HEK293 (cell line): ENCODE measurements at regions not wholly inside any gene's neighbourhood (a gene's known extent, or its start where the extent isn't known, plus 50 kb on each side); places are given as distances from the start of the nearest gene placed in this dataset.

ENCODE experiments used
- CTCF ChIA-PET: fragments of 350-600 bp; formaldehyde crosslinking; extraction: SDS; loops from one replicate; lab custom pipeline; 2021; ENCODE audit warnings: antibody characterized with exemption; lab: Yijun Ruan, JAX
- POLR2A ChIA-PET: fragments of 300-600 bp; formaldehyde crosslinking; extraction: SDS; loops from one replicate; lab custom pipeline; 2020; ENCODE audit warnings: antibody characterized with exemption, inconsistent platforms; lab: Yijun Ruan, JAX
- H3K27ac ChIP-seq: fragments of 200-500 bp; sonication (Bioruptor generic); 2 replicates; pipeline ENCODE4 v1.5.1; 2014; ENCODE audit warnings: low read depth, low read length, control low read depth, inconsistent platforms; ENCODE audit errors: extremely low read depth
- H3K36me3 ChIP-seq, 2 experiments: fragments of 200-500 bp in 1 of 2; sonication (Bioruptor generic) in 1 of 2; 1 replicate in 1 of 2; 2 replicates in 1 of 2; pipeline ENCODE4 v1.5.1; 2014 to 2017; ENCODE audit warnings: inconsistent platforms in 2 of 2, low read length in 2 of 2; ENCODE audit not compliant: control insufficient read depth in 2 of 2, insufficient read depth in 1 of 2
- H3K4me1 ChIP-seq: fragments of 200-500 bp; sonication (Bioruptor generic); 2 replicates; pipeline ENCODE4 v1.5.1; 2014; ENCODE audit warnings: mild to moderate bottlenecking, low read length, inconsistent platforms; ENCODE audit not compliant: control insufficient read depth, insufficient read depth
- H3K4me3 ChIP-seq: 2 replicates; pipeline ENCODE4 v1.5.1; 2011; ENCODE audit warnings: low read depth, mild to moderate bottlenecking, control low read depth, low read length, moderate library complexity
- H3K9me3 ChIP-seq: fragments of 200-500 bp; sonication (Bioruptor generic); 2 replicates; pipeline ENCODE4 v1.5.1; 2014; ENCODE audit warnings: low read depth, low read length, inconsistent platforms; ENCODE audit not compliant: control insufficient read depth, insufficient read depth
- EGR2 ChIP-seq: fragments of 450-650 bp; formaldehyde crosslinking; IDR thresholded peaks from 2 replicates; pipeline ENCODE4 v1.5.1; 2016; ENCODE audit warnings: low read depth, missing biosample characterization, missing genetic modification characterization
- KLF8 ChIP-seq: fragments of 450-650 bp; formaldehyde crosslinking; IDR thresholded peaks from 2 replicates; pipeline ENCODE4 v1.5.1; 2016; ENCODE audit warnings: missing biosample characterization, missing genetic modification characterization
- MYNN ChIP-seq: fragments of 450-650 bp; formaldehyde crosslinking; IDR thresholded peaks from 2 replicates; pipeline ENCODE4 v1.5.1; 2016; ENCODE audit warnings: missing biosample characterization, missing genetic modification characterization, borderline replicate concordance
- SALL2 ChIP-seq: fragments of 450-650 bp; formaldehyde crosslinking; IDR thresholded peaks from 2 replicates; pipeline ENCODE4 v1.5.0; 2017; ENCODE audit warnings: missing biosample characterization, mild to moderate bottlenecking, missing genetic modification characterization, borderline replicate concordance
- ZIC2 ChIP-seq: fragments of 450-650 bp; formaldehyde crosslinking; IDR thresholded peaks from 2 replicates; pipeline ENCODE4 v1.5.1; 2016; ENCODE audit warnings: missing biosample characterization, missing genetic modification characterization
- ZNF121 ChIP-seq: fragments of 450-650 bp; formaldehyde crosslinking; IDR thresholded peaks from 2 replicates; pipeline ENCODE4 v1.5.1; 2016; ENCODE audit warnings: missing biosample characterization, missing genetic modification characterization
- ZNF132 ChIP-seq: fragments of 450-650 bp; formaldehyde crosslinking; IDR thresholded peaks from 2 replicates; pipeline ENCODE4 v1.5.1; 2017; ENCODE audit warnings: missing biosample characterization, missing genetic modification characterization, borderline replicate concordance
- ZNF221 ChIP-seq: fragments of 450-650 bp; formaldehyde crosslinking; IDR thresholded peaks from 2 replicates; pipeline ENCODE4 v1.5.1; 2017; ENCODE audit warnings: missing biosample characterization, missing genetic modification characterization, borderline replicate concordance
- ZNF292 ChIP-seq: fragments of 450-650 bp; formaldehyde crosslinking; IDR thresholded peaks from 2 replicates; pipeline ENCODE4 v1.5.1; 2016; ENCODE audit warnings: low read depth, missing biosample characterization, missing genetic modification characterization, borderline replicate concordance
- ZNF404 ChIP-seq: fragments of 450-650 bp; formaldehyde crosslinking; IDR thresholded peaks from 2 replicates; pipeline ENCODE4 v1.5.1; 2017; ENCODE audit warnings: missing biosample characterization, missing genetic modification characterization
- ZNF610 ChIP-seq: fragments of 450-650 bp; formaldehyde crosslinking; IDR thresholded peaks from 2 replicates; pipeline ENCODE4 v1.5.1; 2016; ENCODE audit warnings: missing biosample characterization, missing genetic modification characterization, borderline replicate concordance
- ZNF629 ChIP-seq: fragments of 450-650 bp; formaldehyde crosslinking; IDR thresholded peaks from 2 replicates; pipeline ENCODE4 v1.5.1; 2017; ENCODE audit warnings: missing biosample characterization, missing genetic modification characterization
- ZNF677 ChIP-seq: fragments of 450-650 bp; IDR thresholded peaks from 2 replicates; pipeline ENCODE4 v1.5.0; 2018; ENCODE audit warnings: missing biosample characterization, mild to moderate bottlenecking, missing genetic modification characterization, moderate library complexity
- ZNF747 ChIP-seq: fragments of 450-650 bp; formaldehyde crosslinking; IDR thresholded peaks from 2 replicates; pipeline ENCODE4 v1.5.1; 2016; ENCODE audit warnings: missing biosample characterization, missing genetic modification characterization
- TF ChIP-seq, protein P1 (sequence below): fragments of 450-650 bp; formaldehyde crosslinking; IDR thresholded peaks from 2 replicates; pipeline ENCODE4 v1.5.1; 2016; ENCODE audit warnings: missing biosample characterization, missing genetic modification characterization, borderline replicate concordance
- TF ChIP-seq, protein P2 (sequence below): fragments of 450-650 bp; formaldehyde crosslinking; IDR thresholded peaks from 2 replicates; pipeline ENCODE4 v1.5.1; 2016; ENCODE audit warnings: missing biosample characterization, missing genetic modification characterization
- TF ChIP-seq, protein P3 (sequence below): fragments of 450-650 bp; formaldehyde crosslinking; IDR thresholded peaks from 2 replicates; pipeline ENCODE4 v1.5.1; 2016; ENCODE audit warnings: missing biosample characterization, missing genetic modification characterization
- TF ChIP-seq, protein P4 (sequence below): fragments of 450-650 bp; formaldehyde crosslinking; IDR thresholded peaks from 2 replicates; pipeline ENCODE4 v1.5.1; 2017; ENCODE audit warnings: missing biosample characterization, missing genetic modification characterization
- TF ChIP-seq, protein P5 (sequence below): fragments of 450-650 bp; formaldehyde crosslinking; IDR thresholded peaks from 2 replicates; pipeline ENCODE4 v1.5.1; 2016; ENCODE audit warnings: missing biosample characterization, missing genetic modification characterization

DNA sequence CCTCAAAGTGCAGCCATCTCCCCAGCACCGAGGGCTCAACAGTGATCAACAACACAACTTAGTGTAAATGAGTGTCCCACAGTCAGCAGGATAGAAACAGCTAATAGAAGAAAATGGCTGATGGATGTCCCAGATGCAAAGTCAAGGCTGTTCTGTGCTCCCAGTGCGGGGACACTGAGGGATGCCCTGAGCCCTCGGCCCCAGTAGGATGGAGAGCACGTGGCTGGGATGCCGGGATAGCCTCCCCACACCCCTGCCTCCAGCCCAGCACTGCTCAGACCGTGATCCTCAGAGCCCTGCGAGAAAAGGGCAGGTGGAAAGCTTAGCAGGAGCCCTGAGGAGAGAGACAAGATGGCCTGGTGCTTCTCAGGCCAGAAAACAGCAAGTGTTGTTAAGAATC, 243.9 kb upstream of the TCERG1L start:
- Histone ChIP-seq H3K27ac (no peak overlapping the region), H3K36me3 (no peaks in the 10 kb centered on the region), H3K4me1 (no peaks in the 10 kb centered on the region)
- POLR2A ChIA-PET, result no interaction called here
- CTCF ChIA-PET, result interaction anchor here (0.6 kb wide), 1 partner anchor 63 kb away, joined by 3 read pairs; no protein-coding TSS in a partner anchor
- TF ChIP-seq, protein P1, sequence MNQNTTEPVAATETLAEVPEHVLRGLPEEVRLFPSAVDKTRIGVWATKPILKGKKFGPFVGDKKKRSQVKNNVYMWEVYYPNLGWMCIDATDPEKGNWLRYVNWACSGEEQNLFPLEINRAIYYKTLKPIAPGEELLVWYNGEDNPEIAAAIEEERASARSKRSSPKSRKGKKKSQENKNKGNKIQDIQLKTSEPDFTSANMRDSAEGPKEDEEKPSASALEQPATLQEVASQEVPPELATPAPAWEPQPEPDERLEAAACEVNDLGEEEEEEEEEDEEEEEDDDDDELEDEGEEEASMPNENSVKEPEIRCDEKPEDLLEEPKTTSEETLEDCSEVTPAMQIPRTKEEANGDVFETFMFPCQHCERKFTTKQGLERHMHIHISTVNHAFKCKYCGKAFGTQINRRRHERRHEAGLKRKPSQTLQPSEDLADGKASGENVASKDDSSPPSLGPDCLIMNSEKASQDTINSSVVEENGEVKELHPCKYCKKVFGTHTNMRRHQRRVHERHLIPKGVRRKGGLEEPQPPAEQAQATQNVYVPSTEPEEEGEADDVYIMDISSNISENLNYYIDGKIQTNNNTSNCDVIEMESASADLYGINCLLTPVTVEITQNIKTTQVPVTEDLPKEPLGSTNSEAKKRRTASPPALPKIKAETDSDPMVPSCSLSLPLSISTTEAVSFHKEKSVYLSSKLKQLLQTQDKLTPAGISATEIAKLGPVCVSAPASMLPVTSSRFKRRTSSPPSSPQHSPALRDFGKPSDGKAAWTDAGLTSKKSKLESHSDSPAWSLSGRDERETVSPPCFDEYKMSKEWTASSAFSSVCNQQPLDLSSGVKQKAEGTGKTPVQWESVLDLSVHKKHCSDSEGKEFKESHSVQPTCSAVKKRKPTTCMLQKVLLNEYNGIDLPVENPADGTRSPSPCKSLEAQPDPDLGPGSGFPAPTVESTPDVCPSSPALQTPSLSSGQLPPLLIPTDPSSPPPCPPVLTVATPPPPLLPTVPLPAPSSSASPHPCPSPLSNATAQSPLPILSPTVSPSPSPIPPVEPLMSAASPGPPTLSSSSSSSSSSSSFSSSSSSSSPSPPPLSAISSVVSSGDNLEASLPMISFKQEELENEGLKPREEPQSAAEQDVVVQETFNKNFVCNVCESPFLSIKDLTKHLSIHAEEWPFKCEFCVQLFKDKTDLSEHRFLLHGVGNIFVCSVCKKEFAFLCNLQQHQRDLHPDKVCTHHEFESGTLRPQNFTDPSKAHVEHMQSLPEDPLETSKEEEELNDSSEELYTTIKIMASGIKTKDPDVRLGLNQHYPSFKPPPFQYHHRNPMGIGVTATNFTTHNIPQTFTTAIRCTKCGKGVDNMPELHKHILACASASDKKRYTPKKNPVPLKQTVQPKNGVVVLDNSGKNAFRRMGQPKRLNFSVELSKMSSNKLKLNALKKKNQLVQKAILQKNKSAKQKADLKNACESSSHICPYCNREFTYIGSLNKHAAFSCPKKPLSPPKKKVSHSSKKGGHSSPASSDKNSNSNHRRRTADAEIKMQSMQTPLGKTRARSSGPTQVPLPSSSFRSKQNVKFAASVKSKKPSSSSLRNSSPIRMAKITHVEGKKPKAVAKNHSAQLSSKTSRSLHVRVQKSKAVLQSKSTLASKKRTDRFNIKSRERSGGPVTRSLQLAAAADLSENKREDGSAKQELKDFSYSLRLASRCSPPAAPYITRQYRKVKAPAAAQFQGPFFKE (tag by site-specific recombination), result no peak
- TF ChIP-seq ZNF221 (tag by site-specific recombination) (no peak), ZNF404 (tag by site-specific recombination) (no peak), ZIC2 (no peak), ZNF121 (no peak), ZNF677 (tag by site-specific recombination) (no peak)
- TF ChIP-seq, all 188 proteins: peak for 0
- Histone ChIP-seq H3K4me3 (no peak overlapping the region), H3K9me3 (no peaks in the 10 kb centered on the region)

DNA sequence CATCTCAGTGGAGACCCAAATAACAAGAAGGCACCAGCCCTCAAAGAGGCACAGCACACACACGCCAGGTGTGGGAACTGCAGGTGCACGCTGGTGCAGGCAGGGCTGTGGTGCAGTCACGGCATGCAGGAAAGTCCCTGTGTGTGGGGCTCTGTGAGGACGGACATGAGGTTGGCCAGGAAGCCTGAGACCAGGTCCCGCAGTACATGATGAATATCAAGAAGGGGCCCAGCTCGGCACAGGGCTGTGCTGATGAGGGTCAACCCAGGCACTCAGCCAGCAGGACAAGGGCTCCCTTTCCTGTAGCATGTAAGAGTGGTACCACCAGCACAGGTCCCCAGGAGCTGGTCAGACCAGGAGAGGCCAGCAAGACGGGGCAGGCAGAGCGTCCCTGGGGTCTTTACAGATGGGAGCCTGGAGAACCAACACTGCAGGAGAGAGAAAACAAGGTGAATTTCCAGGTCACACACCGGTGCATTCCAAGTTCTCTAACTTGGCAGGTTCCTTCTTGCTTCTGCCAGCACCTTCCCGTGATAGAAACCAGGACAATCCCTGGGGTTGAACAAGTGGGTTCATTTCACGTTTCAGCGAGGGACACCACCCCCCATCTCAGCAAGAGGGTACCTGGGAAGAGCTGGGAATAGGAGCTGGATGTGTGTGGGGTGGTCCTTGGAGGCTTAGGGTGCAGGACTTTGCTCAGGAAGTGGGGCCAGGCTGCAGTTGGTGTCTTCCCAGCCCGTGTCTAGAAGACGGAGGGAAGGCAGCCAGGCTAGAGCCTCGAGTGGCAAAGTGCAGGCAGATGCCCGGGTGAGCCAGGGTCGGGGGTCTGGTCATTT, 244.8 kb upstream of the TCERG1L start:
- Histone ChIP-seq H3K9me3 (no peaks in the 10 kb centered on the region), H3K36me3 (no peaks in the 10 kb centered on the region), H3K4me1 (no peaks in the 10 kb centered on the region), H3K27ac (no peak overlapping the region), H3K4me3 (no peak overlapping the region)
- ChIA-PET CTCF (no interaction called here), POLR2A (no interaction called here)
- TF ChIP-seq, protein P2, sequence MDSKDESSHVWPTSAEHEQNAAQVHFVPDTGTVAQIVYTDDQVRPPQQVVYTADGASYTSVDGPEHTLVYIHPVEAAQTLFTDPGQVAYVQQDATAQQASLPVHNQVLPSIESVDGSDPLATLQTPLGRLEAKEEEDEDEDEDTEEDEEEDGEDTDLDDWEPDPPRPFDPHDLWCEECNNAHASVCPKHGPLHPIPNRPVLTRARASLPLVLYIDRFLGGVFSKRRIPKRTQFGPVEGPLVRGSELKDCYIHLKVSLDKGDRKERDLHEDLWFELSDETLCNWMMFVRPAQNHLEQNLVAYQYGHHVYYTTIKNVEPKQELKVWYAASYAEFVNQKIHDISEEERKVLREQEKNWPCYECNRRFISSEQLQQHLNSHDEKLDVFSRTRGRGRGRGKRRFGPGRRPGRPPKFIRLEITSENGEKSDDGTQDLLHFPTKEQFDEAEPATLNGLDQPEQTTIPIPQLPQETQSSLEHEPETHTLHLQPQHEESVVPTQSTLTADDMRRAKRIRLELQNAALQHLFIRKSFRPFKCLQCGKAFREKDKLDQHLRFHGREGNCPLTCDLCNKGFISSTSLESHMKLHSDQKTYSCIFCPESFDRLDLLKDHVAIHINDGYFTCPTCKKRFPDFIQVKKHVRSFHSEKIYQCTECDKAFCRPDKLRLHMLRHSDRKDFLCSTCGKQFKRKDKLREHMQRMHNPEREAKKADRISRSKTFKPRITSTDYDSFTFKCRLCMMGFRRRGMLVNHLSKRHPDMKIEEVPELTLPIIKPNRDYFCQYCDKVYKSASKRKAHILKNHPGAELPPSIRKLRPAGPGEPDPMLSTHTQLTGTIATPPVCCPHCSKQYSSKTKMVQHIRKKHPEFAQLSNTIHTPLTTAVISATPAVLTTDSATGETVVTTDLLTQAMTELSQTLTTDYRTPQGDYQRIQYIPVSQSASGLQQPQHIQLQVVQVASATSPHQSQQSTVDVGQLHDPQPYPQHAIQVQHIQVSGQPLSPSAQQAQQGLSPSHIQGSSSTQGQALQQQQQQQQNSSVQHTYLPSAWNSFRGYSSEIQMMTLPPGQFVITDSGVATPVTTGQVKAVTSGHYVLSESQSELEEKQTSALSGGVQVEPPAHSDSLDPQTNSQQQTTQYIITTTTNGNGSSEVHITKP (tag by site-specific recombination), result no peak
- TF ChIP-seq ZNF292, result no peak
- no peak for TF ChIP-seq KLF8 (tag by site-specific recombination)
- TF ChIP-seq MYNN, result no peak
- TF ChIP-seq ZNF610 (tag by site-specific recombination), result no peak
- TF ChIP-seq ZNF747 (tag by site-specific recombination), result no peak
- TF ChIP-seq, protein P3, sequence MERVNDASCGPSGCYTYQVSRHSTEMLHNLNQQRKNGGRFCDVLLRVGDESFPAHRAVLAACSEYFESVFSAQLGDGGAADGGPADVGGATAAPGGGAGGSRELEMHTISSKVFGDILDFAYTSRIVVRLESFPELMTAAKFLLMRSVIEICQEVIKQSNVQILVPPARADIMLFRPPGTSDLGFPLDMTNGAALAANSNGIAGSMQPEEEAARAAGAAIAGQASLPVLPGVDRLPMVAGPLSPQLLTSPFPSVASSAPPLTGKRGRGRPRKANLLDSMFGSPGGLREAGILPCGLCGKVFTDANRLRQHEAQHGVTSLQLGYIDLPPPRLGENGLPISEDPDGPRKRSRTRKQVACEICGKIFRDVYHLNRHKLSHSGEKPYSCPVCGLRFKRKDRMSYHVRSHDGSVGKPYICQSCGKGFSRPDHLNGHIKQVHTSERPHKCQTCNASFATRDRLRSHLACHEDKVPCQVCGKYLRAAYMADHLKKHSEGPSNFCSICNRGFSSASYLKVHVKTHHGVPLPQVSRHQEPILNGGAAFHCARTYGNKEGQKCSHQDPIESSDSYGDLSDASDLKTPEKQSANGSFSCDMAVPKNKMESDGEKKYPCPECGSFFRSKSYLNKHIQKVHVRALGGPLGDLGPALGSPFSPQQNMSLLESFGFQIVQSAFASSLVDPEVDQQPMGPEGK (tag by site-specific recombination), result no peak
- TF ChIP-seq ZNF132 (tag by site-specific recombination), result no peak
- TF ChIP-seq, protein P4, sequence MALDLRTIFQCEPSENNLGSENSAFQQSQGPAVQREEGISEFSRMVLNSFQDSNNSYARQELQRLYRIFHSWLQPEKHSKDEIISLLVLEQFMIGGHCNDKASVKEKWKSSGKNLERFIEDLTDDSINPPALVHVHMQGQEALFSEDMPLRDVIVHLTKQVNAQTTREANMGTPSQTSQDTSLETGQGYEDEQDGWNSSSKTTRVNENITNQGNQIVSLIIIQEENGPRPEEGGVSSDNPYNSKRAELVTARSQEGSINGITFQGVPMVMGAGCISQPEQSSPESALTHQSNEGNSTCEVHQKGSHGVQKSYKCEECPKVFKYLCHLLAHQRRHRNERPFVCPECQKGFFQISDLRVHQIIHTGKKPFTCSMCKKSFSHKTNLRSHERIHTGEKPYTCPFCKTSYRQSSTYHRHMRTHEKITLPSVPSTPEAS (tag by site-specific recombination), result no peak
- TF ChIP-seq EGR2, result no peak
- no peak for TF ChIP-seq ZNF629 (tag by site-specific recombination)
- no peak for TF ChIP-seq ZNF404 (tag by site-specific recombination)
- no peak for TF ChIP-seq SALL2 (tag by site-specific recombination)
- TF ChIP-seq, protein P5, sequence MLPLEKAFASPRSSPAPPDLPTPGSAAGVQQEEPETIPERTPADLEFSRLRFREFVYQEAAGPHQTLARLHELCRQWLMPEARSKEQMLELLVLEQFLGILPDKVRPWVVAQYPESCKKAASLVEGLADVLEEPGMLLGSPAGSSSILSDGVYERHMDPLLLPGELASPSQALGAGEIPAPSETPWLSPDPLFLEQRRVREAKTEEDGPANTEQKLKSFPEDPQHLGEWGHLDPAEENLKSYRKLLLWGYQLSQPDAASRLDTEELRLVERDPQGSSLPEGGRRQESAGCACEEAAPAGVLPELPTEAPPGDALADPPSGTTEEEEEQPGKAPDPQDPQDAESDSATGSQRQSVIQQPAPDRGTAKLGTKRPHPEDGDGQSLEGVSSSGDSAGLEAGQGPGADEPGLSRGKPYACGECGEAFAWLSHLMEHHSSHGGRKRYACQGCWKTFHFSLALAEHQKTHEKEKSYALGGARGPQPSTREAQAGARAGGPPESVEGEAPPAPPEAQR (tag by site-specific recombination), result no peak
